B cell (primary cell): ENCODE measurements at regions not wholly inside any gene's neighbourhood (a gene's known extent, or its start where the extent isn't known, plus 50 kb on each side); places are given as distances from the start of the nearest gene placed in this dataset.

Experiments
- CTCF ChIP-seq: fragments of 200-600 bp; IDR thresholded peaks from one replicate; pipeline ENCODE4 v1.8.0; 2022; ENCODE audit warnings: antibody characterized with exemption, mild to moderate bottlenecking
- EZH2 ChIP-seq: IDR thresholded peaks from 2 replicates; pipeline ENCODE4 v1.6.1; 2012; ENCODE audit warnings: borderline replicate concordance, low read depth, mild to moderate bottlenecking, moderate library complexity, low read length; ENCODE audit not compliant: insufficient read depth, poor library complexity, severe bottlenecking

GRCh38 chr13:44028734-44029133 is 149.0 kb downstream of the LACC1 start:
- TF ChIP-seq EZH2 (no peak), CTCF (no peak)
